K562 (cell line): ENCODE measurements at regions not wholly inside any gene's neighbourhood (a gene's known extent, or its start where the extent isn't known, plus 50 kb on each side); places are given as distances from the start of the nearest gene placed in this dataset.

Experiments used
- ATAC-seq: fragments of 200-7000 bp; cut with Tn5 transposase; 3 replicates; pipeline ENCODE4 v1.9.1; 2020; ENCODE audit warnings: moderate library complexity
- BruUV-seq: library from RNA; stranded (reverse); fragments of 400-500 nt; replicated peaks from 2 replicates; lab custom pipeline; 2021; lab: Mats Ljungman, UMichigan
- CTCF ChIA-PET: fragments of 300-600 bp; formaldehyde crosslinking; extraction: SDS; loops from one replicate; lab custom pipeline; 2021; ENCODE audit warnings: low intra/inter-chr PET ratio; lab: Yijun Ruan, JAX
- POLR2A ChIA-PET: fragments of 300-600, 350-650 bp; sonication (Branson Sonifier 250); formaldehyde crosslinking; extraction: SDS; loops from one replicate; lab custom pipeline; 2021; ENCODE audit warnings: antibody characterized with exemption, inconsistent platforms; lab: Yijun Ruan, JAX
- DNase-seq, 4 experiments: peaks; one replicate each; pipeline versions ENCODE4 v3.0.0 to v3.0.0-alpha.2; 2011 to 2018; ENCODE audit warnings: low spot score in 3 of 4, mixed read lengths in 3 of 4; ENCODE audit errors: extremely low read depth in 1 of 4
- FAIRE-seq: peaks from 2 replicates; lab custom pipeline; 2011; peaks lifted over from hg19 to GRCh38; lab: Jason Lieb, UNC
- H2AFZ ChIP-seq: 2 replicates; pipeline ENCODE4 v1.6.0; 2011; ENCODE audit warnings: low read depth, low read length, control low read depth, inconsistent platforms
- H3K27ac ChIP-seq: fragments of 200-600 bp; 3 replicates; pipeline ENCODE4 v1.8.0; 2011; ENCODE audit warnings: low read depth, mild to moderate bottlenecking, control low read depth, inconsistent platforms, low read length, moderate library complexity, mixed read lengths; ENCODE audit errors: extremely low read depth
- H3K27me3 ChIP-seq, 2 experiments: fragments of 300-600 bp in 1 of 2; 2 replicates in 1 of 2; 3 replicates in 1 of 2; pipeline versions ENCODE4 v1.6.0 to v1.8.0; 2011; ENCODE audit warnings: inconsistent platforms in 2 of 2, low read length in 2 of 2, mild to moderate bottlenecking in 1 of 2, mixed read lengths in 1 of 2, moderate library complexity in 1 of 2; ENCODE audit not compliant: control insufficient read depth in 2 of 2, insufficient read depth in 2 of 2
- H3K36me3 ChIP-seq: fragments of 300-600 bp; 3 replicates; pipeline ENCODE4 v1.8.0; 2011; ENCODE audit warnings: mild to moderate bottlenecking, low read length, inconsistent platforms; ENCODE audit not compliant: control insufficient read depth, insufficient read depth
- H3K4me1 ChIP-seq, 2 experiments: fragments of 200-600 bp in 1 of 2; replicated peaks in 1 of 2; 2 replicates in 1 of 2; 3 replicates in 1 of 2; pipeline versions ENCODE4 v1.5.1 to v1.8.0; 2011; ENCODE audit warnings: inconsistent platforms in 2 of 2, low read length in 2 of 2, mild to moderate bottlenecking in 1 of 2, mixed read lengths in 1 of 2, moderate library complexity in 1 of 2; ENCODE audit not compliant: control insufficient read depth in 2 of 2, insufficient read depth in 2 of 2
- H3K4me2 ChIP-seq: 2 replicates; pipeline ENCODE4 v1.6.1; 2011; ENCODE audit warnings: low read length, control low read depth, inconsistent platforms, mixed read lengths; ENCODE audit not compliant: insufficient read depth
- H3K4me3 ChIP-seq: fragments of 200-600 bp; sonication (generic), shearing (Covaris generic); 2 replicates; pipeline ENCODE4 v1.5.1; 2016; ENCODE audit warnings: control low read depth, inconsistent platforms
- H3K79me2 ChIP-seq: fragments of 200-600 bp; 3 replicates; pipeline ENCODE4 v1.8.0; 2011; ENCODE audit warnings: low read length, inconsistent platforms; ENCODE audit not compliant: control insufficient read depth, insufficient read depth
- H3K9ac ChIP-seq, 2 experiments: 2 replicates each; pipeline versions ENCODE4 v1.6.0 to v1.6.1; 2011; ENCODE audit warnings: low read depth in 2 of 2, low read length in 2 of 2, control low read depth in 1 of 2, inconsistent platforms in 1 of 2, mild to moderate bottlenecking in 1 of 2, mixed read lengths in 1 of 2; ENCODE audit not compliant: insufficient read depth in 1 of 2
- H3K9me1 ChIP-seq: one replicate; pipeline ENCODE4 v1.6.0; 2011; ENCODE audit warnings: inconsistent platforms, mild to moderate bottlenecking, low read length, moderate library complexity; ENCODE audit not compliant: control insufficient read depth, insufficient read depth
- H3K9me3 ChIP-seq: replicated peaks from 2 replicates; pipeline ENCODE4 v1.5.1; 2011; ENCODE audit warnings: low read depth, low read length, inconsistent platforms; ENCODE audit not compliant: control insufficient read depth, insufficient read depth
- H4K20me1 ChIP-seq: replicated peaks from 2 replicates; pipeline ENCODE4 v1.6.1; 2011; ENCODE audit warnings: low read length, inconsistent platforms, mixed read lengths; ENCODE audit not compliant: control insufficient read depth, insufficient read depth
- ATF7 ChIP-seq: fragments of 450-650 bp; IDR thresholded peaks from 2 replicates; pipeline ENCODE4 v1.7.1; 2014; ENCODE audit warnings: mild to moderate bottlenecking, moderate library complexity
- BACH1 ChIP-seq: fragments of 200-800 bp; sonication (Bioruptor generic); IDR thresholded peaks from 2 replicates; pipeline ENCODE4 v1.6.1; 2016; ENCODE audit warnings: missing genetic modification characterization, missing compliant biosample characterization
- ETV5 ChIP-seq: sonication (generic); formaldehyde crosslinking; IDR thresholded peaks from 2 replicates; pipeline ENCODE4 v1.4.0; 2020; ENCODE audit warnings: low read depth, mild to moderate bottlenecking, missing genetic modification reagents
- KDM2B ChIP-seq: fragments of 250-450 bp; sonication (Bioruptor Pico); IDR thresholded peaks from 2 replicates; pipeline ENCODE4 v1.8.0; 2021; ENCODE audit warnings: mild to moderate bottlenecking, moderate library complexity
- PYGO2 ChIP-seq: fragments of 450-650 bp; IDR thresholded peaks from 2 replicates; pipeline ENCODE4 v1.6.1; 2016; ENCODE audit warnings: mild to moderate bottlenecking, missing genetic modification characterization, moderate library complexity, missing compliant biosample characterization
- RBBP5 ChIP-seq: fragments of 200-600 bp; sonication (generic); IDR thresholded peaks from 2 replicates; pipeline ENCODE4 v1.6.1; 2012; ENCODE audit warnings: borderline replicate concordance, mild to moderate bottlenecking, low read length, control low read depth, inconsistent platforms; ENCODE audit not compliant: insufficient read depth, poor library complexity, severe bottlenecking
- WHSC1 ChIP-seq: IDR thresholded peaks from one replicate; pipeline ENCODE4 v1.6.1; 2012; ENCODE audit warnings: low read length, control low read depth, inconsistent platforms
- ZBED1 ChIP-seq: IDR thresholded peaks from 2 replicates; pipeline ENCODE4 v1.6.1; 2014
- ZNF133 ChIP-seq: fragments of 250-450 bp; sonication (Bioruptor Pico); IDR thresholded peaks from 2 replicates; pipeline ENCODE4 v1.4.0; 2020; ENCODE audit warnings: mild to moderate bottlenecking
- WGBS: fragments of 100-300 bp; shearing (Covaris generic); methylation state at CpG from one replicate; pipeline ENCODE4 v1.1.6; 2016; ENCODE audit warnings: low coverage, mixed read lengths; ENCODE audit not compliant: insufficient coverage; ENCODE audit errors: missing lambda C conversion rate; 5-methylcytosine and 5-hydroxymethylcytosine counted together
- in situ Hi-C: fragments of 300-500 bp; cut with MboI; formaldehyde crosslinking; loops from 4 replicates; pipeline ENCODE4 v1.15.0; 2018; ENCODE audit warnings: inconsistent platforms, mixed read lengths
- intact Hi-C: fragments of 100-400 bp; cut with micrococcal nuclease; formaldehyde crosslinking; loops from 2 replicates; pipeline ENCODE4 v1.14.2; 2022

- no peak overlapping the region for H2AFZ ChIP-seq
- TF ChIP-seq RBBP5 (no peak), KDM2B (CRISPR knock-in tag) (no peak), BACH1 (tag) (no peak), ZBED1 (no peak), WHSC1 (no peak), ATF7 (no peak), PYGO2 (tag) (no peak), ETV5 (CRISPR knock-in tag) (no peak), ZNF133 (CRISPR knock-in tag) (no peak)
- ATAC-seq (no peak), DNase-seq (no peak), FAIRE-seq (no peak)
- H3K9ac ChIP-seq = no peak overlapping the region
- H3K4me3 ChIP-seq = no peak overlapping the region
- BruUV-seq = no TSS peak
- POLR2A ChIA-PET = no interaction called here
- intact Hi-C loops (loop anchor here (10.0 kb wide), 1 partner anchor 91 kb away; the partner anchor contains the start of gene RET), in situ Hi-C loops (no loop called here)
- WGBS = 3% methylated on average over 6 of the region's 6 CpGs
- CTCF ChIA-PET = no interaction called here
- peaks cover 3% of the 10 kb centered on the region for H3K9me1 ChIP-seq
- peaks cover 2 to 23% of the 10 kb centered on the region in 2 experiments; a peak in 4 of 5 replicates for H3K4me1 ChIP-seq
- H3K27me3 ChIP-seq = peaks cover 0 to 35% of the 10 kb centered on the region in 2 experiments; a peak in 1 of 5 replicates
- H3K27ac ChIP-seq = no peak overlapping the region
- no peaks in the 10 kb centered on the region for H3K9me3 ChIP-seq
- no peaks in the 10 kb centered on the region for H3K36me3 ChIP-seq
- H4K20me1 ChIP-seq = peaks cover 4% of the 10 kb centered on the region; the same call in 1 of the 2 replicates
- no peaks in the 10 kb centered on the region for H3K79me2 ChIP-seq
- H3K4me2 ChIP-seq = no peak overlapping the region
Observed at GRCh38 chr10:42983591-42983990, 93.3 kb upstream of the RET start.
